GM12892 (cell line): ENCODE measurements at regions not wholly inside any gene's neighbourhood (a gene's known extent, or its start where the extent isn't known, plus 50 kb on each side); places are given as distances from the start of the nearest gene placed in this dataset.

Source experiments
- POLR2A ChIP-seq: IDR thresholded peaks from 2 replicates; pipeline ENCODE4 v1.6.1; 2011; ENCODE audit warnings: low read depth, low read length, control low read depth
- POLR2AphosphoS5 ChIP-seq: IDR thresholded peaks from 2 replicates; pipeline ENCODE4 v1.6.1; 2011; ENCODE audit warnings: low read depth, low read length, control low read depth

- TF ChIP-seq POLR2A, result no peak
- no peak for TF ChIP-seq POLR2AphosphoS5
Observed at GRCh38 chr15:53251996-53252395, 461.9 kb upstream of the ONECUT1 start.
